Ovary (tissue), 7 donors: ENCODE measurements at regions not wholly inside any gene's neighbourhood (a gene's known extent, or its start where the extent isn't known, plus 50 kb on each side); places are given as distances from the start of the nearest gene placed in this dataset.

Experiments
- DNase-seq, 5 donors: peaks; one replicate each; pipeline ENCODE4 v3.0.0-alpha.2; 2019 to 2020
- H3K27ac ChIP-seq, 2 donors: fragments of 200-600 bp; one replicate each; pipeline versions ENCODE4 v1.5.1 to v1.8.0; 2019 to 2022
- H3K27me3 ChIP-seq: fragments of 200-600 bp; one replicate; pipeline ENCODE4 v1.8.0; 2022
- H3K36me3 ChIP-seq: fragments of 200-600 bp; sonication (generic); one replicate; pipeline ENCODE4 v1.5.1; 2019
- H3K4me1 ChIP-seq: one replicate; pipeline ENCODE4 v1.8.1; 2013; ENCODE audit warnings: mild to moderate bottlenecking, moderate library complexity; ENCODE audit not compliant: insufficient read depth
- H3K4me3 ChIP-seq: fragments of 200-600 bp; sonication (generic); one replicate; pipeline ENCODE4 v1.5.1; 2017
- H3K9me3 ChIP-seq, 2 donors: fragments of 200-600 bp in 1 of 2; sonication (generic) in 1 of 2; one replicate each; pipeline versions ENCODE4 v1.5.1 to v1.8.1; 2013 to 2019; ENCODE audit warnings: mild to moderate bottlenecking in 1 of 2, moderate library complexity in 1 of 2
- EP300 ChIP-seq: sonication (generic); formaldehyde crosslinking; IDR thresholded peaks from one replicate; pipeline ENCODE4 v1.6.1; 2017; ENCODE audit warnings: antibody characterized with exemption
- POLR2A ChIP-seq: fragments of 450-650 bp; IDR thresholded peaks from one replicate; pipeline ENCODE4 v1.6.1; 2017; ENCODE audit warnings: antibody characterized with exemption, mild to moderate bottlenecking, moderate library complexity
- WGBS, 3 donors: extraction: QIAGEN DNeasy Blood & Tissue Kit in 1 of 3; methylation state at CpG; one replicate each; pipeline versions ENCODE4 v1.1.5 to v1.1.7; 2013 to 2017; 5-methylcytosine and 5-hydroxymethylcytosine counted together
- intact Hi-C, 4 donors: fragments of 100-400 bp; cut with DNase I; formaldehyde crosslinking; loops; one replicate each; pipeline versions ENCODE4 v1.11.0 to v1.15.1; 2022 to 2023
- TF ChIP-seq, protein P1 (sequence below), 3 donors: fragments of 450-650 bp in 2 of 3; fragments of 200-600 bp in 1 of 3; IDR thresholded peaks; one replicate each; pipeline versions ENCODE4 v1.5.1 to v1.8.0; 2016 to 2022; ENCODE audit warnings: antibody characterized with exemption in 3 of 3, mild to moderate bottlenecking in 1 of 3
- donor health status: DM: no; HTN: no; CAD: no; lungs with moderate emphysema.
- donor health status: DM: no; HTN: no; CAD: no.
- donor health status: Bipolar disorder and iron deficiency.
- donor health status: DM: no; HTN: no; CAD: no.
- donor health status: DM: yes; HTN: yes; CAD: no.

DNA sequence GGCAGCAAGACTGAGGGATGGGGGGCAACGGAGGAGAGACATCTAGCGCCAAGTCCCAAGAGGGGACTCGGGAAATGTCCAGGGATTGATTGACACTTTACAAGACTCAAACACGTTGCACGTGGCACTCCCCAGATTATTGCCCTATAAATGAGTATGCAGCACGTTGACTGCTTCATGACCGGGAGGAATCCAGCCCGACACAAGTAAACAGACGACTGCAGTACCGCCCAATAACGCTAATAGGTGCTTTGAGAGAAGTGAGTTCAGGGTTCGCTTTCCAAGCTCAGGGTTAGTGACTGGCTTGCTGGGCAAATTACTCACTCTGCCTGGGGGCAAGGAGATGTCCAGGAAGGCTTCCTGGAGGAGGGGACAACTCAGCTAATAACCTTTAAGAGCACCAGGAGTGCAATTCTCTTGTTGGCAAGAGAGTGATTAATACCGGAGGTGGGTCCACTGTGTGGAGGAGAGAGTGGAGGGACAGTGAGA, 73.3 kb upstream of the MYL10 start:
- TF ChIP-seq POLR2A (no peak), EP300 (no peak)
- DNase-seq: no peak
- H3K36me3 ChIP-seq: no peaks in the 10 kb centered on the region
- H3K4me3 ChIP-seq: no peak overlapping the region
- intact Hi-C loops: loop anchor here in 1 of 4 donors (5.0 kb wide), 1 partner anchor 110 kb away; no protein-coding TSS in a partner anchor
- no peak overlapping the region for H3K27ac ChIP-seq
- H3K4me1 ChIP-seq: no peaks in the 10 kb centered on the region
- no peaks in the 10 kb centered on the region for H3K27me3 ChIP-seq
- 34 to 39% (median 38%) methylated on average over 13 of the region's 13 CpGs for WGBS, 3 donors
- H3K9me3 ChIP-seq: no peaks in the 10 kb centered on the region

DNA sequence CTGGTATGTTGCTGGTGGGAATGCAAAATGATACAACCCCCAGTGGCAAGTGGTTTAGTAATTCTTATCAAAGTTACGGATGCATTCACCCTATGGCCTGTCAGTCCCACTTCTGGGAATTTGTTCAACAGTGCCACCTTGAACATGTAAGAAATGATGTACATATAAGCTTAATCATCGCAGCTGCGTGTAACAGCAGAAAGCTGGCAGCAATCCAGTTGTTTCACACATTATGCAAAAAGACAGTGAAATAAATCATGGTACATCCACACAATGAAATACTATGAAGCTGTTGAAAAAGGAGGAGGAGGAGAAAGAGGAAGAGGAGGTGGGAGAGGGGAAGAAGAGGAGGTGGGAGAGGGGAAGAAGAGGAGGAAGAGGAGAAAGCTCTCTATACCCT, 76.2 kb upstream of the MYL10 start:
- Histone ChIP-seq H3K9me3 (no peaks in the 10 kb centered on the region), H3K27me3 (no peaks in the 10 kb centered on the region), H3K4me3 (no peak overlapping the region), H3K4me1 (no peaks in the 10 kb centered on the region), H3K36me3 (no peaks in the 10 kb centered on the region), H3K27ac (no peak overlapping the region)
- no peak for DNase-seq
- intact Hi-C loops: no loop called here
- TF ChIP-seq POLR2A (no peak), EP300 (no peak)
- TF ChIP-seq, protein P1, sequence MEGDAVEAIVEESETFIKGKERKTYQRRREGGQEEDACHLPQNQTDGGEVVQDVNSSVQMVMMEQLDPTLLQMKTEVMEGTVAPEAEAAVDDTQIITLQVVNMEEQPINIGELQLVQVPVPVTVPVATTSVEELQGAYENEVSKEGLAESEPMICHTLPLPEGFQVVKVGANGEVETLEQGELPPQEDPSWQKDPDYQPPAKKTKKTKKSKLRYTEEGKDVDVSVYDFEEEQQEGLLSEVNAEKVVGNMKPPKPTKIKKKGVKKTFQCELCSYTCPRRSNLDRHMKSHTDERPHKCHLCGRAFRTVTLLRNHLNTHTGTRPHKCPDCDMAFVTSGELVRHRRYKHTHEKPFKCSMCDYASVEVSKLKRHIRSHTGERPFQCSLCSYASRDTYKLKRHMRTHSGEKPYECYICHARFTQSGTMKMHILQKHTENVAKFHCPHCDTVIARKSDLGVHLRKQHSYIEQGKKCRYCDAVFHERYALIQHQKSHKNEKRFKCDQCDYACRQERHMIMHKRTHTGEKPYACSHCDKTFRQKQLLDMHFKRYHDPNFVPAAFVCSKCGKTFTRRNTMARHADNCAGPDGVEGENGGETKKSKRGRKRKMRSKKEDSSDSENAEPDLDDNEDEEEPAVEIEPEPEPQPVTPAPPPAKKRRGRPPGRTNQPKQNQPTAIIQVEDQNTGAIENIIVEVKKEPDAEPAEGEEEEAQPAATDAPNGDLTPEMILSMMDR (IDR thresholded peaks at IDR 0.05): no peak
- 36 to 39% (median 37%) methylated on average over 3 of the region's 3 CpGs for WGBS, 3 donors

DNA sequence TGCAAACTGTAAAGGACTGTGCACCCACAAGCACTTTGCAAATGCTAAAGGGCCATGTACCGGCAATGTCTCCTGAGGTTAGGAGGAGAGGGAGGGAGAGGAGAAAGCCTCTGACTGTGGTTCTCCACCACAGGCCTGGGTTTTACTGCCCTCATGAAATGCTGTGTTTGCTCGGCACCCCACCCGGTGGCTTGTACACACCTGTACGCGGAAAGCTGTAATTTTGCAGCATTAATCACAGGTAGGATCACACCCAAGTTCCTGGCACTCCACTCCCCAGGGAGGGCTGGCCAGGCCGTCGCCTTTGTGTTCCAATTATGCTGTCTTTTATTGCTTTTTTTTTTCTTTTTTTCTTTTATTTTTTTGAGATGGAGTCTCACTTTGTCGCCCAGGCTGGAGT, 78.5 kb upstream of the MYL10 start:
- Histone ChIP-seq H3K36me3 (no peaks in the 10 kb centered on the region), H3K27me3 (no peaks in the 10 kb centered on the region), H3K4me1 (no peaks in the 10 kb centered on the region), H3K9me3 (no peaks in the 10 kb centered on the region), H3K4me3 (no peak overlapping the region), H3K27ac (no peak overlapping the region)
- WGBS, 3 donors: 71 to 79% (median 72%) methylated on average over 8 of the region's 8 CpGs
- intact Hi-C loops: no loop called here
- TF ChIP-seq, protein P1 (IDR thresholded peaks at IDR 0.05): no peak
- TF ChIP-seq POLR2A (no peak), EP300 (no peak)
- DNase-seq: no peak

DNA sequence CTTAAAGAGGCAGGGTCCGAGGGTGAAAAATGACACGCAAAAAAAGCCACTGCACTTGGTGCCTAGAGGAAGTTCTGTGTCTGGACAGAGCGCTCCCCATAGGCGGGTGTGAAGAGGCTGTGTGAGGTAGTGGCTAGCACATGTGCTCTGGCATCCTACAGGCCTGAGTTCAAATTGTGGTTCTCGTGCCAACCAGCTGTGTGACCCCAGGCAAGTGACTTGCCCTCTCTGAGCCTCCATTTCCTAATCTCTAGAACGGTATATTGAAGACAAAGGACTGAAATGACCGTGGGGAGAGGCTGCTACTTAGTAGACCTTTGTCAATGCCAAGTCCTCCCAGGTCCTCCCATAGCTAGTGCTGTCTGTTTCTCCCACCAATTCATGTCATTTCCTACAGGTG, 79.1 kb upstream of the MYL10 start:
- 71 to 74% (median 72%) methylated on average over 7 of the region's 7 CpGs for WGBS, 3 donors

DNA sequence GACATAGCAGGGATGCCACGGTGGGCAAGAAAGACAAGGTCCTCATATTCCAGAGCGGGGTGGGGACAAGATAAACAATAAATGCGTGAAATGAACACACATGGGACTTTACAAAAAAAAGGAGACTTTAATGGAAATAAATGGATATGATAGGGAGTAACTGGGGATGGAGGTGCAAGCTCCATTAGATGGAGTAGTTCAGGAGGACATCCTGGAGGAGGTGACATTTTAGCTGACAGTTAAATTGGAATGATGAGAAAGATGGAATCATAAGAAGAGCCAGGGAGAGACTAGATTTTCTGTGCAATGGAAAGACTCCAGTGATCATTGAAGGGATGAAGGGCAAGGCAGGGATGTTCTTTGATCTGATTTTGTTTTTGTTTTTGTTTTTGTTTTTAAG, 83.6 kb upstream of the MYL10 start:
- no peak for DNase-seq
- no peak overlapping the region for H3K27ac ChIP-seq
- TF ChIP-seq EP300 (no peak), POLR2A (no peak)
- TF ChIP-seq, protein P1 (IDR thresholded peaks at IDR 0.05): no peak
- no peaks in the 10 kb centered on the region for H3K27me3 ChIP-seq
- WGBS, 3 donors: 85 to 88% (median 88%) methylated on average over 3 of the region's 3 CpGs
- H3K4me1 ChIP-seq: no peaks in the 10 kb centered on the region
- intact Hi-C loops: no loop called here
- no peaks in the 10 kb centered on the region for H3K9me3 ChIP-seq
- H3K36me3 ChIP-seq: no peaks in the 10 kb centered on the region
- H3K4me3 ChIP-seq: no peak overlapping the region

More for the DNA sequence above, 79.1 kb upstream of the MYL10 start:
- H3K4me3 ChIP-seq: no peak overlapping the region
- intact Hi-C loops: no loop called here
- H3K4me1 ChIP-seq: no peaks in the 10 kb centered on the region
- no peaks in the 10 kb centered on the region for H3K36me3 ChIP-seq
- TF ChIP-seq, protein P1 (IDR thresholded peaks at IDR 0.05): no peak
- TF ChIP-seq POLR2A: no peak
- TF ChIP-seq EP300: no peak
- no peaks in the 10 kb centered on the region for H3K9me3 ChIP-seq
- no peak for DNase-seq
- H3K27me3 ChIP-seq: no peaks in the 10 kb centered on the region
- H3K27ac ChIP-seq: no peak overlapping the region
